ENCODE measurements at regions not wholly inside any gene's neighbourhood (a gene's known extent, or its start where the extent isn't known, plus 50 kb on each side); places are given as distances from the start of the nearest gene placed in this dataset.
"Not testable (repeated sequence)": the region's sequence is repeated elsewhere in the genome, so short reads cannot be mapped to it uniquely, and the experiment has no call there.

DNA sequence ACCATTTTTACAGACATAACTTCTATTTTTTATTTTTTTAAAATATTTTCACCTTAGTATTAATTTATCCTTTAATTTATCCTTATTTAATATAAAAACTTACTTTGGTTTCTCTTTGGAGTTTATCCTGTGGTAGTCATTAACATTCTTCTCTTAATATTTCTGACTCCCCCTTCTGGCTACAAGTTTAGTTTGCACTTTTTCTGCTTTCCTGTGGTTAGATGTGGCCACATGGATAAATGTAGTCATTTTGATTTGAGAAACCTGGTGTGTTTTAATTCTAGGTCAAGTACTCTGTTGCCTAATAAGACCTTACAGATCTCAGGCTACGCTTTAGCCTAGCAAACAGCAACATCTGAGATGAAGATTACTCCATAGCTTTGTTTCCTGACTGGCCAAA, 1187.5 kb downstream of the HACE1 start:
- DNase-seq: no peak

DNA sequence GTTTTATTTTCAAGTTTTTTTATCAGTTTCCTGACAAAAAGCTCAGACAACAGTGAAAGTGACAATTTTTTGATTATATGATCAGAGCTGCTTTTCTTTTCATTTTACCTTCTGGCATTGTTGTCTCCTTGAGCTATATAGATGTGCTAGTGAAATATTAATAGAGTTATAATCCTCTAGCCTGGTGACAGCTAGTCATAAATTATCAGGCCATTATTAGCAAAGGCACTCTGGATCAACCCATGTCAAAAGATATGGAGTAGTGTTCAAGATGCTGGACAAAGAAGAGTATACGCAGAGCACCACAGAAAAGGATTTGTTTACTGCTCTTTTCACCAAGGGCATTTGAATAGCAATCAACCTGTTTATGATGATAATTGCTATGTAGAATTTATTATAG, 1230.1 kb downstream of the HACE1 start:
- DNase-seq: no peak

DNA sequence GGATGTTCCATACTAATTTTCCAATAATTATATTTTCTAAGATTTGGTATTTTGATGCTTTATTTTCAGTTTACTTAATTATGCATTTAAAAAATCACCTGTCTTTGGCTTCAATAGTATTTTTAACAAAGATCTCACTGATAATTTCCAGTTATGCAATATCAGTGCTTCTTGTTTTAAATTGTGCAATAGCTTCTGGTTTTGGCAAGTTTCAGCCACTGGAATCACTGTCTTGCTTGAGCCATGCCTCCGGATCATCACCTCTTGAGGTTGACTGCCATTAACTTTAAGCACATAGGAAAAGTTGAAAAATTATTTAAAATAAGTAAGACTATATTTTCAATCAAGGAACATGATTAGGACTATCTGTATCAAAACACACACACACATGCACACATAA, 1242.1 kb downstream of the HACE1 start:
- DNase-seq: no peak

DNA sequence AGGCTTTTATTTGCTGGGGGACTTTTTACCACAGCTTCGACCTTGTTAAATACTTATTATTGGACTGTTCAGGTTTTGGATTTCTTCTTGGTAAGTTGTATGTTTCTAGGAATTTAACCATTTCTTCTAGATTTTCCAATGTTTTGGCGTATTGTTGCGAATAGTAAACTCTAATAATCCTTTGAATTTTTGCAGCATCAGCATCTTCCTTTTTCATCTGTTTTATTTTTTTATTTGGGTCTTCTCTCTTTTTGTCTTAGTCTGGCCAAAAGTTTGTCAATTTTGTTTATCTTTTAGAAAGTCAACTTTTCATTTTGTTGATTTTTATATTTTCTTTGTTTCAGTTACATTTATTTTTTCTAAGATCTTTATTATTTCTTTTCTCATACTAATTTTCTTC, 1272.0 kb downstream of the HACE1 start:
- no peak for DNase-seq

DNA sequence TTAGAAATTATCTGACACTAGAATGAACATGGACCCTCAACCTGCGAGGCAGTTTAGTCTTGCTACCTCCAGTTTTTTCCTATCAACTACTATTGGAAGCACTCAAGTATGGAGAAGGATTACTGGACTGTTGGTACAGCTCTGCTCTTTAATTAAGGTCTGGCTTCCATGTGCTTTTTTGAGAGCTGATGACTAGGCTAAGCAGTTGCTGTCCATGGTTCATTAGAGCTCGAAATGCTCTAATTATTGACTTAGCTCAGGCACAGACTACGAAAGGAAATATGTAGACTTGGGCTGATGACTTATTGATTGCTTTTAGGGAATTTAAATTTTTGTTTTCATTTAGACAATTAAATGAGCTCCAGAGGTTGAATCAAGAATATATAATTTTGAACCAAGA, 1281.6 kb downstream of the HACE1 start:
- DNase-seq: no peak

DNA sequence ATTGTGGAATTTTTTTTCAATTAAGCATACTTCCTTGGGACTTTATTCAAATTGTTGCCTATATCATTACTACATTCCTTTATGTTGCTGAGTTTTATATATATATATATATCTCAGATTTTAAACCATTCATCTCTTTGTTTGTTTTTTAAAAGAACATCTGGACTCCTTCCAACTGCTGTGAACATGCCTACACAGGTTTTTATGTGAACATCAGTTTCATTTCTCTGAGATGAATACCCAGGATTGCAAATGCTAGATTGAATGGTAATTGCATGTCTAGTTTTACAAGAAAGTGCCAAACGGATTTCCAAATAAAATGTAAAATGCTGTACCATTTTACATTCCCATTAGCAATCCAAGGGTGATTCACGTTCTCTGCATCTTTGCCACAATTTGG, 1289.3 kb downstream of the HACE1 start:
- no peak for DNase-seq

DNA sequence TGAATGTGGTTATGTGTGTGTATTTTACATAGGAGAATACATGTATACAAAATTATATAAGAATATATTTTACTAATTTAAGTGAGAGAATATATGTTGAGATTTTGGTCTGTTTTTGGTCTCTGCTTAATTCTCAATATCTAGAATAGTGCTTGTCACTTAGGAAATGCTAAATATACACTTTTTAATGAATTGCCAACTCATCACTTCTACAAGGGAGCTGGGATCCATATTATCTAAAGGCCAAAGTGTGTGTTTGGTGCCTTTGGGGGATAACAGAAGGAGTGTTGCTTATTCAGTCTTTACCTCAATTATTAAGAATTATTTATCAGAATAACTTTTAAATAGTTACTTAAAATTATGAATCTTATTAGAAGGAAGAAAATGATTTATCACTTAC, 1304.8 kb downstream of the HACE1 start:
- no peak for DNase-seq

DNA sequence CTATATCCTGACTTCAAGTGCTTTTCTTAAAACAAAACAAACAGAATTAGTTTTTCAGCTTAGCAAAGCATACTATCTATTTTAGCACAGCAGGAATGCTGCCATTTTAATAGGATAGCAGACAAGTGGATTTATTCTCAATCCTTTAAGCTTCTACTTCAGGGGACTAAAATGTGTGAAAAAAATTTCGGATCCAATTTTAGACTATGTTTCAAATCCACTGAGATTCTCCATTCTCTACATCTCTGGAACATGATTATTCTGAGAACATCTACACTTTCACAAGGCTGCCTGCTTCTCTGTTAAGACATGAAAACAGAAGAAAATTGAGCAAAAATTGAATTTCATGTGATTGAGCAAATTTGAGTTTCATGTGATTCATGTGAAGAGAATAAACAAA, 1321.3 kb downstream of the HACE1 start:
- no peak for DNase-seq

DNA sequence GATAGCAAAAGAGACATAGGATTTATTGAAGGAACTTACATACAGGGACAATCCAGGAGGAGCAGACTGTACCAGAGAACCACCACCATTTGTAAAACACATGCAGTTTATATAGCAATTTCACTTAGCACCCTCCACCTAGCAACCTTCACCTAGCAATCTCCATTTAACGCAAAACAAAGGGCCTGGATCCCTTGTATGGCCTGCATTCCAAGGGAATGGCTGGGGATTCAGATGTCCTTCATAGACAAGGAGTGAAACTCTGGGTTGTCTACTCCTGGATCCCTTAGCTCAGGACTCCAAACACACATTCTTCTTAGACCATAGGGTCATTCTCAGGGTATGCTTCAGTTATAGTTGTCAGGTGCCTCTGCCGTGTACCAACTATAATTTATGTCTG, 1324.9 kb downstream of the HACE1 start:
- DNase-seq: no peak

DNA sequence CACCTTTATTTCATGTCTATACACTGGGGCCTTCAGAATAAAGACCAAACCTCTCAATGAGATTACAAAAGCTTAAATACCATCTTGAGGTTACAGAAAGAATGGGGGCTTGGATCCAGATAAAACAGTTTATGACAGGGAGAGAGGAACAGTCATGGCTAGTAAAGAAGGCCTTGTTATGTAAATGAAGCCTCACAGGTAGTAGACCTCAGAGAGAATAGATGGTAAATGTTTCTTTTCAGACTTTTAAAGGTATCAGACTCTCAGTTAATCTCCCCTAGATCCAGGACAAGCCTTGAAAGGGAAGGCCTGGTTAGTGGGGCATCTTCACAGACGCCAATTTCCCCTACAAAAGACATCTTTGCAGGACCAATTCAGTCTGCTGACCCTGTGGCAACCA, 1325.6 kb downstream of the HACE1 start:
- DNase-seq: no peak

DNA sequence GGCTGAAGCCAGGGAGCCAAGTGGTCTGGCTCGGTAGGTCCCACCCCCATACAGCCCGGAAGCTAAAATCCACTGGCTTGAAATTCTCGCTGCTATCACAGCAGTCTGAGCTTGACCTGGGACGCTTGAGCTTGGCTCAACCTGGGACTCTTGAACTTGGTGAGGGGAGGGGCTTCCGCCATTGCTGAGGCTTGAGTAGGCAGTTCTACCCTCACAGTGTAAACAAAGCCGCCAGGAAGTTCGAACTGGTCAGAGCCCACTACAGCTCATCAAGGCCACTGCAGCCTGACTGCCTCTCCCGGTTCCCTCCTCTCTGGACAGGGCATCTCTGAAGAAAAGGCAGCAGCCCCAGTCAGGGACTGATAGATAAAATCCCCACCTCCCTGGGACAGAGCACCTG, 1337.7 kb downstream of the HACE1 start:
- DNase-seq: no peak

DNA sequence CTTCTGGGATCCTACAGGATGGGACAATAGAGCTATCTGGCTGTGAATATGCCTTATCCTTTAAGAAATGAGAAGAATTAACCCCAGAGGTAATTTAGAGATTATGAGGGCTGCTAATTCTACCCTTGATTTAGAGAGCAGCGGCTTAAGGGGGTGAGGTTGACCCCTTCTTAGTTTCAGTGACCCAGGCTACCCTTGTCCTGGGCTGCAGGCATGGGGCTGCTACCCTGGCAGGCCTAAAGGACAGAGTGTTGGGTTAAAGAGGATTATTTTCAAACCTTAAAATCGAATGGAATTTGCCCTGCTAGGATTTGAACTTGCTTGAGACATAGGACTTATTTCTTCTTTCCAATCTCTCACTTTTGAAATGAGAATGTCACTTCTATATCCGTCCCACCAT, 1343.4 kb downstream of the HACE1 start:
- DNase-seq: no peak

DNA sequence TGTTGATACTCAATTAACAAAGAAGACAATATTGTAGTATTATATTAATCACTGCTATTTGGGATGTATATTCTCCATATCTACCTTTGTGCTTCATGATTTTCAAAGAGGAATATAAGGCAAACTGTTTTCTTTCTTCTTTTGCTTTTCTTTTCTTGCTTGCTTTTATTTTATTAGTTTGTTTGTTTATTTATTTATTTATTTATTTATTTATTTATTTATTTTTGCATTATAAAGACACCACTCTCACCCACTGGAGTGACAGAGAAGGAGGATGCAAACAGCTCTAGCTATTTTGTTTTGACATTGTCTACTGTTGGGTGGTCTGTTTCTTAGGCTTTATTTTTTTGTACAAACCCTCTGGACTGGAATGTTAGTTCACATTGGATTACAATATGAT, 1352.7 kb downstream of the HACE1 start:
- DNase-seq: no peak

DNA sequence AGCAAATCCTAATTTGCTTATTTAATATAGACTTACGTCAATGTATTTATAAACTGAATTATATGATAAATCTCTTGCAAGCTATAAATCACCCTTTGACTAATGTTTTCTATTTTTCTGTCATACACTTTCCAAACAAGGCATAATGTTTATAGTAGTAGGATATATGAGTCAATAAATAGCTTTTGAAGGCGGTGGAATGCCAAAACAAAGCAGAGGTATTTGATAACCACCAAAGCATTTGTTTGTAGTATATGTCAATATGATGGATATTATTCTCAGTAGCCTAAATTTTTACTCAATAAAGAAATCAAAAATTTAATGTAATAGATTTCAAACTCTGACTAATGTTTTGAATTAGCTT, 1354.6 kb downstream of the HACE1 start:
- DNase-seq: no peak

DNA sequence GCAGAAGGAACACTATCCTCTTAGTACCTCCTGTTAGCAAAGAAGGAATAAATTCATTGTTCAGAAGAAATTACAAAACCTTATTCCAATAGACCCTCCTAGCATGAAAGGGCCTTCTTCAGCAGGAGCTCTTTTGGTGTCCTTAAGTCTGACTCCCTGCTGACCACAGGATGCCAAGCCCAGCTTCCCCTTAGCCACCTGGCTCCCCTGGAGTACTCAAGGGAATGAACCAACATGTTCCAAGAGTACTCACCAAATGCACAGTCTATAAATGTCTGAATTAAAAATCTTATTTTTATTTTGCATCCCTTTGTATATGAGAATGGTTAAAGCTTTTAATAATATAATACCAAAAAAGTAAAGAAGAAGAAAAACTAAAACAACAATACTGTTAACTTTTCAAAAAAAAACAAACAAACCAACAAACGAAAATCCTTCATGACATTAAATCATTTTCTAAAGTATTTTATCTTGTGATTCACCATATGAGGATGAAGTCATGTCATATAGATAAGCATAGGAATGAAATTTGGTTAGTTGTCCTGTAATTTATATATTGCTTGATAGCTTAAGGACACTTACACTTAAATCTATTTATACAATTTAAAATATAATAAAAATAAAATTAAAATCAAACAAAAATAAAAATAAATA, 1355.1 kb downstream of the HACE1 start:
- no peak for DNase-seq

DNA sequence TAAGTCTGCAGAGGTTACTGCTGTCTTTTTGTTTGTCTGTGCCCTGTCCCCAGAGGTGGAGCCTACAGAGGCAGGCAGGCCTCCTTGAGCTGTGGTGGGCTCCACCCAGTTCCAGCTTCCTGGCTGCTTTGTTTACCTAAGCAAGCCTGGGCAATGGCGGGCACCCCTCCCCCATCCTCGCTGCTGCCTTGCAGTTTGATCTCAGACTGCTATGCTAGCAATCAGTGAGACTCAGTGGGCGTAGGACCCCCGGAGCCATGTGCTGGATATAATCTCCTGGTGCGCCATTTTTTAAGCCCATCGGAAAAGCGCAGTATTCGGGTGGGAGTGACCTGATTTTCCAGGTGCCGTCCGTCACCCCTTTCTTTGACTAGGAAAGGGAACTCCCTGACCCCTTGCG, 1363.1 kb downstream of the HACE1 start:
- DNase-seq: not testable (repeated sequence)

DNA sequence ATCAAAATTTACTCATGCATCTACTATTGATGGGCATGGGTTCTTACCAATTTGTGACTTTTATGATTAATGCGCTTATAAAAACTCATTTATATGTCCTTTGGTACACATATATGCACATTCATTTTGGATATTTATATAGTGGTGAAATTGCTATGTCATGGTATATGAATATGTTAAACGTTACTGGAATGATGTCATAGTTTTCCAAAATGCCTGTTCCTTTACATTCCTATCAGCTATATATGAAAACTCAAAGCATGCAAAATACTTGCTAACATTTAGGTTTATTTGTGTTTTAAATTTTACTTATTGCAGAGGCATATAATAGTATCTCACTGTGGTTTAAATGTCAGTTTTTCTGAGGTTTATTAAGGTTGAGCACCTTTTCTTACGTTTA, 1403.1 kb downstream of the HACE1 start:
- no peak for DNase-seq

DNA sequence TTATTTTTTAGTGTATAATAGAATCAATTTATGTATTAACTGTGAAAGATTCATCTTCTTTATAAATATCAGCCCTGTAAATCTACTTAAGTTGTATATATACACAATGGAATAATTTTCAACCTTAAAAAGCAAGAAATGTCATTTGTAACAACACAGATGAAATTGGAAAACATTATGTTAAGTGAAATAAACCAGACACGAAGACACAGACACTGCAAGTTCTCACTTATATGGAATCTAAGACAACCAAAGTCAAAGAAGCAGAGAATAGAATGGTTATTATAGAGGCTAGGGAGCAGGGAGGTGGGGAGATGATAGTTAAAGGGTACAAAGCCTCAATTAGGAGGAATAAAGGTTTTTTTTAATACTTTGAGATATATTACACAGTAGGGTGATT, 1404.4 kb downstream of the HACE1 start:
- DNase-seq: no peak

DNA sequence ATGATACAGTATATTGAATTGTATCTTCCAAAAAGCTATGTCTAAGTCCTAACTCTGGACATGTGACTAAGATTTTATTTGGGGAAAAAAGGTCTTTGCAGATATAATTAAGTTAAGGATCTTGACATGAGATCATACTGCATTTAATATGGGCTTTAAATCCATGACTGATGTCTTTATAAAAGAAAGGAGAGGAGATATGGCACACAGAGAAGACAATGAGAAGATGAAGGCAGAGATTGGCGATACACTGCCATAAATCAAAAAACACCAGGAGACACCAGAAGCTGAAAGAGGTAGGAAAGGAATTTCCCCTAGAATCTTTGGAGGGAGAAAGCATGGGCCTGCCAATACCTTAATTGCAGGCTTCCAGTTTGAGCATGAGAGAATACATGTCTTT, 1450.2 kb downstream of the HACE1 start:
- no peak for DNase-seq

DNA sequence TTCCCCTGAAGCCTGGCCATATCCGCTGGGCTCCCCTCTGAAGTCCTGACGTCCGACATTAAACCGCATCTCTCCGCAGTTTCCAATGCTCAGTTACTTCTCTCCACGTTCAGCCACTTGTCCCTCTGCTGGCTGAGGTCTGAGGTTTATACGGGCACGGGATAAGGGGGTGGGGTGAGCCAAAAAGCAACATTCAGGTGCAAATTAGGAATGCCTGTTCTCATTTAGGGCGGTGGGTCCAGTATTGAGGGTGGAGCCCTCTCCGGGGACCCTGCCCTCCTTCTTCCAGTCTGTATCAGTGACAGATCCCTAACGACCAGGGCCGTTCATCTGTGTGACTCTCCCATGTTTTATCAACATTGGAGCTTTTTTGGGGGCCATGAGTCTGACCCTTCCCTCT, 1454.4 kb downstream of the HACE1 start:
- no peak for DNase-seq

DNA sequence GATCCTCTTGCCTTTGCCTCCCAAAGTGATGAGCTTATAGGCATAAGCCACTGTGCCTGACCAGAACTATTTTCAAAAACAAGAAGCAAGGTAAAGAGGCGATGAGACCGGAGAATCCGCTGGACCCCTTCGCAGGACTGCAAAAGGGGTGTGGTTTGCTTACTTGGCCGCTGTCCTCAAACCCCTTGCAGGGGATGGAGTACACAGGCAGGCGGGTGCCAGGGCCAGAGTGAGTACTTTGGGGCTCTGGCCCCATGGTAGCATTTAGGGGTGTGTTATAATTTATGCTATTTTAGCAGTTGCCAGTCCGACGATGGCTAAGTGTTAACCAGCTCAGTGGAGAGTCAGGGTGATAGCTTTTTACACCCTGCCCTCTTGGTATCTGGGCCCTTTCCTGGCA, 1454.9 kb downstream of the HACE1 start:
- DNase-seq: no peak

DNA sequence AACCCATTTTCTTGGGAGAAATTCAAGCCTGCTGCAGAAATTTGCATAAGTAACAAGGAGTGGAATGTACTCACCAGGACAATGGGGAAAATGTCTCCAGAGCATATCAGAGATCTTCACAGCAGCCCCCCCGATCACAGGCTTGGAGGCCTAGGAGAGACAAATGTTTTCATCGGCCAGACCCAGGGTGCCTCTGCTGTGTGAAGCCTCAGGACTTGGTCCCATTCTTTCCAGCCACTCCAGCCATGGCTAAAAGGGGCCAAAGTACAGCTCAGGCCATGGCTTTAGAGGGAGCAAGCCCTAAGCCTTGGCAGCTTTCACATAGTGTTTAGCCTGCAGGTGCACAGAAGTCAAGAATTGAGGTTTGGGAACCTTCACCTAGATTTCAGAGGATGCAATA, 1463.0 kb downstream of the HACE1 start:
- no peak for DNase-seq

DNA sequence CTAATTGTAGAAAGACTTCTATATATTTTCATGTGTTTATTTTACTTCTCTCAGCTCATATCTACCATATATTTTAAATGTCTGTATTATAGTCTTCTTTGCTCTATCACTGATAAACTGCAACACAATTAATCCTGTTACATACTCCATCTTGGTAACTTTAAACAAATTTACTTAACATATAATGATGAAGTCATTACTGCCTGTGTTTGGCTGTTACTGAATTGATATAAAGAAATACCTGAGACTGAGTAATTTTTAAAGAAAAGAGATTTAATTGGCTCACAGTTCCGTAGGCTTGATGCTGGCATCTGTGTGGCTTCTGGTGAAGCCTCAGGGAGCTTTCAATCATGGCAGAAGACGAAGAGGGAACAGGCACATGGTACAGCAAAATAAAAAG, 1480.4 kb downstream of the HACE1 start:
- DNase-seq: no peak

DNA sequence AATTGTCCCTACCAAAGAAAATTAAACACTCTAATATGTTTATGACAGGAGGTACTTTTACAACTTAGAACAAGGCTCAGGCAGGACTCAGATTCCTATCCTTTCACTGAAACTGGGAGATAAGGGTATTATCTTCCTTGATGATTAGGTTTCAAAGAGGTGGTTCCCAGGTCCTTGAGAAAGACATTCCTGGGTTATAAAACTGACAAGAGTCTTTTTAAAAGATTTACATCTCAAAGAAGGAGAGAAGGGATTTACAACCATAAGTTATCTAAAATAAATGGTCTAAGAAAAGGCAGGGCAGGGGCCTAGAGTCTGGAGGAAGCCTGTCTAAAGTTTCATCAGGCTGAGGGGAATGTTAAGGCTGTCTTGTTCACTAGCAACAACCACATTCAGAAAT, 1492.5 kb downstream of the HACE1 start:
- no peak for DNase-seq

DNA sequence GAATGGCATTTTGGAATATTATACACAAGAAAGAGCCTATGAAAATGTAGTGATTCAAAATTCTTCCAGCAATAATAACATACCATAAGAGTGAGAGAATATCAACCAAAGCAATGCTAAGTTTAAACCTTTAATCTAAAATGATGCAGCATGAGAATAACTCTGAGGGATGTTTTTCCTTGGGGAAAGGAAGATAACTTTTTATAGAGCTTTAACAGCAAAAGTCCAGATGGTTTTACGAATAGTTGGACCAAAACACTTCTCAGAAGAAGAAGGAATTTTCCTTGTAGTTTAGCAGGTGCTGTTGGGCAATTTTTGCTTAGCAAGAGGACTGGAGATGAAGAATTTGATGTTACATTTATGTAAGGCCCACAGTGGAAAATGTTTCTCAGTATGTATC, 1503.2 kb downstream of the HACE1 start:
- DNase-seq: no peak
